Spleen (tissue), 11 donors: ENCODE measurements at regions not wholly inside any gene's neighbourhood (a gene's known extent, or its start where the extent isn't known, plus 50 kb on each side); places are given as distances from the start of the nearest gene placed in this dataset.

Source experiments
- DNase-seq: peaks from one replicate; pipeline ENCODE4 v3.0.0-alpha.2; 2020
- H3K27ac ChIP-seq, 8 donors: fragments of 200-600 bp; sonication (generic) in 7 of 8; 1 replicate in 4 of 8; 2 replicates in 4 of 8; pipeline versions ENCODE4 v1.5.0 to v1.8.0; 2016 to 2021; ENCODE audit warnings: inconsistent platforms in 4 of 8, mild to moderate bottlenecking in 4 of 8, moderate library complexity in 1 of 8
- H3K27me3 ChIP-seq, 7 donors: fragments of 200-600 bp; sonication (generic) in 6 of 7; replicated peaks in 1 of 7; 1 replicate in 4 of 7; 2 replicates in 3 of 7; pipeline versions ENCODE4 v1.5.0 to v1.8.0; 2016 to 2021; ENCODE audit warnings: inconsistent platforms in 3 of 7, mild to moderate bottlenecking in 1 of 7
- H3K36me3 ChIP-seq, 6 donors: fragments of 200-600 bp; sonication (generic) in 5 of 6; 1 replicate in 4 of 6; 2 replicates in 2 of 6; pipeline versions ENCODE4 v1.5.0 to v1.8.0; 2016 to 2021; ENCODE audit warnings: inconsistent platforms in 2 of 6
- H3K4me1 ChIP-seq, 6 donors: fragments of 200-600 bp; sonication (generic) in 5 of 6; 1 replicate in 3 of 6; 2 replicates in 3 of 6; pipeline versions ENCODE4 v1.5.0 to v1.8.0; 2016 to 2021; ENCODE audit warnings: inconsistent platforms in 3 of 6
- H3K4me3 ChIP-seq, 8 donors: fragments of 200-600 bp; sonication (generic) in 7 of 8; 1 replicate in 4 of 8; 2 replicates in 4 of 8; pipeline versions ENCODE4 v1.5.0 to v1.8.0; 2016 to 2021; ENCODE audit warnings: inconsistent platforms in 4 of 8, mild to moderate bottlenecking in 4 of 8, moderate library complexity in 2 of 8
- H3K9me3 ChIP-seq, 8 donors: fragments of 200-600 bp; sonication (generic) in 7 of 8; 1 replicate in 4 of 8; 2 replicates in 4 of 8; pipeline versions ENCODE4 v1.5.0 to v1.8.0; 2016 to 2021; ENCODE audit warnings: inconsistent platforms in 4 of 8
- CTCF ChIP-seq, 11 experiments: fragments of 200-600 bp in 7 of 11; fragments of 450-650 bp in 4 of 11; sonication (generic) in 4 of 11; IDR thresholded peaks in 8 of 11; conservative IDR thresholded peaks in 3 of 11; 1 replicate in 7 of 11; 2 replicates in 4 of 11; pipeline versions ENCODE4 v1.4.0 to v1.8.0; 2016 to 2021; ENCODE audit warnings: antibody characterized with exemption in 11 of 11, inconsistent platforms in 4 of 11, mild to moderate bottlenecking in 1 of 11
- POLR2A ChIP-seq, 3 donors: fragments of 450-650 bp; IDR thresholded peaks; one replicate each; pipeline ENCODE4 v1.5.1; 2017; ENCODE audit warnings: antibody characterized with exemption in 3 of 3, mild to moderate bottlenecking in 1 of 3
- POLR2AphosphoS5 ChIP-seq, 3 donors: sonication (generic); formaldehyde crosslinking; IDR thresholded peaks; one replicate each; pipeline ENCODE4 v1.5.1; 2017; ENCODE audit warnings: antibody characterized with exemption in 3 of 3
- WGBS, 5 donors: extraction: QIAGEN DNeasy Blood & Tissue Kit in 3 of 5; methylation state at CpG; one replicate each; pipeline versions ENCODE4 v1.1.5 to v1.1.7; 2013 to 2018; 5-methylcytosine and 5-hydroxymethylcytosine counted together
- intact Hi-C: fragments of 100-400 bp; cut with DNase I; formaldehyde crosslinking; loops from one replicate; pipeline ENCODE4 v1.15.0; 2023; ENCODE audit warnings: low total_unique reads
- donor health status: healthy with polysubstance abuse.
- donor health status: DM: no; HTN: no; CAD: no; lungs with moderate emphysema.
- donor health status: DM: no; HTN: no; CAD: no.
- donor health status: Bipolar disorder and iron deficiency.
- donor health status: healthy.
- donor health status: DM: no; HTN: no; CAD: no.
- donor health status: DM: yes; HTN: yes; CAD: no.

GRCh38 chr6:164845773-164846172, 463.6 kb downstream of the C6orf118 start:
- intact Hi-C loops: no loop called here
- whole genome bisulfite sequencing, 5 donors: 50 to 88% (median 69%) methylated on average over 1 of the region's 1 CpG

GRCh38 chr6:164842085-164842484, 467.3 kb downstream of the C6orf118 start:
- intact Hi-C loops: no loop called here
- Histone ChIP-seq H3K36me3 (no peaks in the 10 kb centered on the region), H3K27me3 (no peaks in the 10 kb centered on the region), H3K9me3 (peaks cover 0 to 31% (median 11%) of the 10 kb centered on the region in 8 donors), H3K4me3 (no peak overlapping the region), H3K4me1 (no peaks in the 10 kb centered on the region), H3K27ac (no peak overlapping the region)
- no peak for TF ChIP-seq CTCF (IDR thresholded peaks at IDR 0.05 in 8 of 11, conservative IDR thresholded peaks at IDR 0.05 in 3 of 11)
- TF ChIP-seq POLR2A (IDR thresholded peaks at IDR 0.05): no peak
- no peak for TF ChIP-seq POLR2AphosphoS5 (IDR thresholded peaks at IDR 0.05)
- WGBS, 5 donors: 85 to 95% (median 90%) methylated on average over 1 of the region's 1 CpG
- no peak for DNase-seq

More at GRCh38 chr6:164845773-164846172, 463.6 kb downstream of the C6orf118 start:
- H3K4me1 ChIP-seq: no peaks in the 10 kb centered on the region
- no peak overlapping the region for H3K27ac ChIP-seq
- no peak overlapping the region for H3K4me3 ChIP-seq
- no peaks in the 10 kb centered on the region for H3K27me3 ChIP-seq
- DNase-seq: no peak
- no peaks in the 10 kb centered on the region for H3K36me3 ChIP-seq
- no peaks in the 10 kb centered on the region for H3K9me3 ChIP-seq
- TF ChIP-seq POLR2AphosphoS5 (IDR thresholded peaks at IDR 0.05): no peak
- TF ChIP-seq CTCF (IDR thresholded peaks at IDR 0.05 in 8 of 11, conservative IDR thresholded peaks at IDR 0.05 in 3 of 11): no peak
- no peak for TF ChIP-seq POLR2A (IDR thresholded peaks at IDR 0.05)

GRCh38 chr6:164838068-164838615, 471.3 kb downstream of the C6orf118 start:
- H3K36me3 ChIP-seq: no peaks in the 10 kb centered on the region
- H3K27ac ChIP-seq: no peak overlapping the region
- TF ChIP-seq CTCF (IDR thresholded peaks at IDR 0.05 in 8 of 11, conservative IDR thresholded peaks at IDR 0.05 in 3 of 11) (no peak), POLR2A (IDR thresholded peaks at IDR 0.05) (no peak), POLR2AphosphoS5 (IDR thresholded peaks at IDR 0.05) (no peak)
- intact Hi-C loops: no loop called here
- H3K4me1 ChIP-seq: no peaks in the 10 kb centered on the region
- WGBS, 5 donors: 60 to 92% (median 69%) methylated on average over 1 of the region's 1 CpG
- H3K4me3 ChIP-seq: no peak overlapping the region
- DNase-seq: no peak
- H3K27me3 ChIP-seq: no peaks in the 10 kb centered on the region
- peaks cover 0 to 31% (median 13%) of the 10 kb centered on the region in 8 donors for H3K9me3 ChIP-seq

- 80 to 92% (median 85%) methylated on average over 3 of the region's 3 CpGs for WGBS, 5 donors
- peaks cover 0 to 31% (median 13%) of the 10 kb centered on the region in 8 donors for H3K9me3 ChIP-seq
- no peak overlapping the region for H3K27ac ChIP-seq
- intact Hi-C loops: no loop called here
- no peaks in the 10 kb centered on the region for H3K36me3 ChIP-seq
- no peaks in the 10 kb centered on the region for H3K4me1 ChIP-seq
- TF ChIP-seq POLR2A (IDR thresholded peaks at IDR 0.05) (no peak), POLR2AphosphoS5 (IDR thresholded peaks at IDR 0.05) (no peak), CTCF (IDR thresholded peaks at IDR 0.05 in 8 of 11, conservative IDR thresholded peaks at IDR 0.05 in 3 of 11) (no peak)
- H3K4me3 ChIP-seq: no peak overlapping the region
- DNase-seq: no peak
- H3K27me3 ChIP-seq: no peaks in the 10 kb centered on the region
These were observed 472.9 kb downstream of the C6orf118 start for GRCh38 chr6:164836486-164836885.
